Tongue (tissue), 1 donor: ENCODE measurements at regions not wholly inside any gene's neighbourhood (a gene's known extent, or its start where the extent isn't known, plus 50 kb on each side); places are given as distances from the start of the nearest gene placed in this dataset.

Source experiments
- DNase-seq: peaks from one replicate; pipeline ENCODE4 v3.0.0-alpha.2; 2015

DNA sequence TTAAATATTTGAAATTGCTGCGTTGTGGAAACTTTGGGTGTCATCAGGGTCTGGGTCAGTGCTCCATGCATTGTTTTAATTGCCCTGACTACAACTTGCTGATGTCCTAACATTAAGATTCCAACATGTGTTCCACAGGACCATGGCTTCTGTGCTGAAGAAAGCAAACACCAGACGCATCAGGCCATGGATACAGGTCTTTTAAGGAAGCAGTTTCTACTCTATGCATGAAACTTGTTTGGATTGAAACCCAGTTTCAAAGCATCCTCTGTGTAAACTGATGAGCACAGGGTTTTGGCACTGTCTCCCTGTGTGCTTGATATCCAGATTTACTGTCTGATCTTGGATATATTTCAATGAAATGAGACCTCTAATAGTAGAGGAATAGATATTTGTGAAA, 328.4 kb upstream of the SLC10A2 start:
- no peak for DNase-seq

GRCh38 chr13:103391936-103392335, 325.7 kb upstream of the SLC10A2 start:
- DNase-seq: no peak

- DNase-seq: no peak
These were observed 322.6 kb upstream of the SLC10A2 start for GRCh38 chr13:103388839-103389238.

DNA sequence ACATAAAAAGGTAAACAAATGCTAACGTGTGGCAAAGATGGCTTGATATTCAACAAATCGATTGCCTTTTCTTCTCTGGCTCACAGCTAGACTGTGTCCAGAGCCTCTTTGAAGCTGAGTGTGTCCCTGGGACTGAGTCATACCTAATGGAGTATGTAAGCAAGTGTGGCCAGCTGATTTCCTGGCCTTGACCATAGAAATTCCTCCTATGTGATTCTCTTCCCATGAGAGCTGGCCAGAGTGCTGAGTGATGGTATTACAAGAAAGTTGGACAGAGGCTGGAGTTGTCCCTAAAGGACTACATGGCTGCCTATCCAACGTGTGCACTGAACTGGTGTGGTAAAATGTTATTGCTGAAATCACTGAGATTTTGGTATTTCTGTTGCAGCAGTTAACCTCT, 320.1 kb upstream of the SLC10A2 start:
- peak; percentile 28 for DNase-seq

GRCh38 chr13:103373916-103374315, 307.7 kb upstream of the SLC10A2 start:
- DNase-seq: no peak

DNA sequence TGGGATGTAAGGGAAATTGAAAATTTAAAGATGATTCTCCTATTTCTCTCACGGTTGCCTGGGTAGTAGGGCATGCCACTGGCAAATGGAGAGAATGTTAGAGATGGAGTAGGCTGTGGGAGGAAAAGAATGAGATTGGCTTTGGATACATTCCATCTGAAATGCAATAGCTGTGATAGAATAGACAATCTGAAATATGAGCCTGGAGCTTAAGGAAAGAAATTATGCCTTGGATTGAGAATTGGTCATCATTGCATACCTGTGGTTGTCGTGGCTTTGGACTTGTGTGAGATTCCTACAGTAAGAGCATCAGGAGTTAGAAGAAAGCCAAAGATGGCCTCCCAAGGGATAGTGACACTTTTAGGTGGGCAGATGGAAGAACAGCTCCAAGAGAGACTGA, 305.1 kb upstream of the SLC10A2 start:
- no peak for DNase-seq

GRCh38 chr13:103370790-103371189, 304.6 kb upstream of the SLC10A2 start:
- DNase-seq: no peak

- DNase-seq: no peak
These were observed 292.2 kb upstream of the SLC10A2 start for GRCh38 chr13:103358255-103358932.

GRCh38 chr13:103356226-103356864, 290.1 kb upstream of the SLC10A2 start:
- DNase-seq: no peak

- peak; percentile 35 for DNase-seq
These were observed 288.0 kb upstream of the SLC10A2 start for GRCh38 chr13:103354171-103354570.

- DNase-seq: peak; percentile 15
These were observed 285.0 kb upstream of the SLC10A2 start for GRCh38 chr13:103351035-103351828.

DNA sequence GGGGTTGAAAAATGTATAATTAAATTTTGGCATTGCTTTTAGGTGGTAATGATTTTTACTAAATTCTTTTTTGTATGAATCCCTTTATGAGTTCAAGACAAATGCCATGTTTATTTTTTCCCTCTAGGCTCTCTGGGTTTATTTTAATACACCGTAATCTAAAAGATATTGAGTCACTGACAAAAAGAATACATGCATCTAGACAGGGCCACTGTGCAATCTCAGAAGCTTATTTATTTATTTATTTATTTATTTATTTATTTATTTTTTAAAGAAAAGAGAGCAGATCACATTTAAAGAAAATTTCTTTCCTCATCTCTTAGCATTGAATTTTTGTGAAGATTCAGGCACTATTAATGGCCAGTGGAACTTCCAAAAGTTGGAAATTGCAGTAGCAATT, 283.9 kb upstream of the SLC10A2 start:
- DNase-seq: no peak

DNA sequence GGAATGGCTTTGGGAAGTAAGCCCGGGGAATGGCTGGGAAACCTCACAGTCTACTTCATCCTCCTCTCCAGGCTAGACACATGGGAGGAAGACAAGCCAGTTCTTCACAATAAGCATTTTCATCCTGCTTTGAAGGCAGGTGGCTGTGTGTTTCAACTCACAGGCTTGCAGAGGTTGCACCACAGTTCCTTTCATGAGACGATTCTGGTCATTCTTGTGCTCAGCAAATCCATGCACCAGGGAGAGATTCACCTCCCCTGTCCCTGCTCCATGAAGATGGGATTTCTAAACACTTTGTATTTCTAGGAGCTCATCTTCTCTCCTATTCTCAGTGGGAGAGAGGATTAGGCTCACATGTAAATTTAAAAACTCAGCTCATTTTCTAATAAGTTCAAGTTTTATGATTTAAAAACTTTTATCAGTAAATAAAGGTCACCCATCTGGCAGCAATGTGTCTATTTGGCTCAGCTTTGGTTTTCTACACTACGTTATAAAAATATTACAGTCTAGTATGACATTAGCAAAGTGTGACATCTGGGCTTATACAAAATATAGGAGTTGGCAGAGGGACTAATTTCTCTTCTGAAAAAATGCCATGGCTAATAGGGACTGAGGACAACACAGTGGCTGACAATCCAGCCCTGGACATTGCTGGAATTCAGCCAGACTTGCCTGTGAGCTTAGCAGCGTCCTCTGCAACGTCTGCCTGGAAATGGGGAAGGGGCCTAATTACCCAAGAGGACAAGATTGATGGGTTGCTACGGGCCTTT, 283.2 kb upstream of the SLC10A2 start:
- peak; percentile 66 for DNase-seq

GRCh38 chr13:103335241-103335640, 269.0 kb upstream of the SLC10A2 start:
- DNase-seq: no peak

DNA sequence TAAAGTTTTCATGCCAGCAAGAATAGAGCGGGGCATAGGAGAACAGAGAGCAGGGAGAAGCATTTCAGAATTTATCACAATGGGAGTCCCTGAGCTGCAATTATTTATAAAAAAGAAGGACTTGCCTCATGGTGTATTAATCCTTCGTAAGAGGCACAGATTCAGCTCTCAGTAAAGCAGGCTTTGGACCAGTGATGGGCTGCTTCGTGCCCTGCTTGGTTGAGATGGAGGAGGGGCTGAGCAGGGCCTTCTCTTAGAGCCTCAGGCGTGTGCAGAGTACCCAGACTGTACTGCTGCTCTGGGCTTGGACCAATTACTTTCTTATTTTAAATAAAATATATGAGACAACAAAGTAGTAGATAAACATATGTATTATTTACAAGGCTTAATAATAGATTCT, 265.7 kb upstream of the SLC10A2 start:
- no peak for DNase-seq

GRCh38 chr13:103328899-103329298, 262.7 kb upstream of the SLC10A2 start:
- DNase-seq: no peak

GRCh38 chr13:103326326-103326725, 260.1 kb upstream of the SLC10A2 start:
- DNase-seq: no peak

- DNase-seq: no peak
These were observed 259.5 kb upstream of the SLC10A2 start for GRCh38 chr13:103325672-103326071.

- DNase-seq: no peak
These were observed 258.4 kb upstream of the SLC10A2 start for GRCh38 chr13:103324641-103325040.

GRCh38 chr13:103315711-103316110, 249.5 kb upstream of the SLC10A2 start:
- peak; percentile 28 for DNase-seq

DNA sequence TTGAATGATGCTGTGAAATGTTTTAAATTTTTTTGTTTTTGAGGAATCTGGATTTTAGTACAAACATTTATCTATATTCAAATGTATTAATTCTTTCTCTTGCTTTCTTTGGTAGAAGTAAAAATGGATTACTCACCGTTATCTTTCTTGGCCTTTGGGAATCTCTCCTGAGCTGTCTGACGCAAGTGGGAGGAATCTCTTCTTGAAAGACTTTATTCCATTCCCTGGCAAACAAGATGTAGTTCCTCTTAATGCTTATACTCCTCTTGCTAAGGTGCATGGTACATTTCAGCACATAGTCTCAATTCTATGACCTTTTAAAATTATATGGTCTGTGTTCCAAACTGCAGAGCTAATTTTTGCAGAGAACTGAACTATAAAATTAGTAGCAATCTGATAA, 246.2 kb upstream of the SLC10A2 start:
- no peak for DNase-seq

DNA sequence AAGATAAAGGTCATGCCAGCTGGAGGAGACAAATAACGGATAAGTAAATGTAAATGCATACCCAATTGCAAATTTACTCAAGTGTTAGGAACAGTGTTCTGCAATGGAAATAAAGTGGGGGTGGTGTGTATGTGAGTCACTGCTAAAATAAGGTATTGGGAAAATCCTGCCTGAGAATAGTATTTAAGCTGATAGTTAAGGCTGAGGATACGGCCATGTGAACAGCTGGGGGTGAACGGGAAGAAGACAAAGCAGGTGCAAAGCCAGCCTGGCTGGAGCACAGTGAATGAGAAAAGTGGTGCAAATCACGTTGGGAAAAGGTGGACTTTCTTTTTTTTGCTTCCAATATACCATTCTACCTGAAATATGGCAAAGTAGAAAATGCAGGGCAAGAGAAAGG, 242.4 kb upstream of the SLC10A2 start:
- DNase-seq: no peak

DNA sequence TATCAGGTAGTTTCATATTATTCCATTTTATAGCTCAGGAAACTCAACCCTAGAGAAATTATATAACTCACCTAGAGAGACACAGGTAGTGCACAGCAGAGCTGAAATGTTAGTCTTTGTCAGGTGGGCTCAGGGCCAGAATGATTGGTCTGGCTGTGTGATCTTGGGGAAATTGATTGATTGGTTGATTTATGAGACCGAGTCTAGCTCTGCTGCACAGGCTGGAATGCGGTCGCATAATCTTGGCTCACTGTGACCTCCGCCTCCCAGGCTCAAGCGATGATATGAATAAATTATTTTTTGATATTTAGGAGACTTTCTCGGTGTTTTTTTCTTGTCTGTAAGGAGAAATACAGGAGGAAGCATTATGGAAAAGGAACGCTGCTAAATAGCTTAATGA, 239.9 kb upstream of the SLC10A2 start:
- no peak for DNase-seq
